ENCODE measurements at regions not wholly inside any gene's neighbourhood (a gene's known extent, or its start where the extent isn't known, plus 50 kb on each side); places are given as distances from the start of the nearest gene placed in this dataset.
A peak's percentile ranks its signal among the peaks of the same experiment; 100 is the strongest.

DNA sequence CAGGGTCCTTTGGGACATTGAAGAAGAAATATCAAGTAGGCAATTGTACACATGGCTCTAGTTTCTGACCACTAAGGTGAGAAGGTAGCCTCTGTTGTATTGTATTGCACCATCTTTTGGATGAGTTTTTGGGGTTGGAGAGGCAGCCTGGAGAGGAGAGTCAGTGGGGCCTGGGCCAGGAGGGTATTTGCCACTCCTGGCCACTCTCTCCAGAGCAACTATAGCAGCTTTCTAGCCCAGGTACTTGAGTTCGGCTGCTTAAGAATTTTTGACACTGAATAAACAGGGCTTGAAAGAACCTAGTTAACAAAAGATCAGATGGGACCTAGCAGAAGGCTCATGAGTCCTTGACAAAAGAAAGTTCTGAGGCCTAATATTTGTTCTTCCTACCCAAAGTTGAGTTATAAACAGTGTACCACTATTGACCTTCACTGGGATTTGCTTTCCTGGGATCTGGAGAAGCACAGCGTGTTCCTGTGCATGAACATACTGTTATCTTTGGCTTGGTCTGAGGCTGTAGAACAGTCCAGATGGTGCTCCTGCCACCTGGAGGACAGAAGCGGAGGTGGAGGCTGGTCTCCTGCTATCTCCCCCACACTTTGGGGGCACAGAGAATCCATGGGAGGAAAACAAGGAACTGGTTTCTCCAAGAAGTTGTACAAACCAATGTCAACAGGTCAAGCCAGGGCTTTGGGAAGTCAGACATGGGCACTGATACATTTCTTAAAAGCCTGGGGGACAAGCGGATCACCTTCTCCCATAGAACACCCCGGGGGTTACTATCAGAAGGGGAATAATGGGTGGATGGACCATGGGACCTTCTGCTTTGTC, 110.4 kb upstream of the LIFR start (continued):
- peak; percentile 71 to 82 for TF ChIP-seq RAD21 (IDR thresholded peaks at IDR 0.05 in 1 of 2, conservative IDR thresholded peaks at IDR 0.05 in 1 of 2; ENCODE audit: low read depth in 2 of 2, low read length in 2 of 2)

Data from H1 (cell line).